ENCODE measurements at regions not wholly inside any gene's neighbourhood (a gene's known extent, or its start where the extent isn't known, plus 50 kb on each side); places are given as distances from the start of the nearest gene placed in this dataset.

DNA sequence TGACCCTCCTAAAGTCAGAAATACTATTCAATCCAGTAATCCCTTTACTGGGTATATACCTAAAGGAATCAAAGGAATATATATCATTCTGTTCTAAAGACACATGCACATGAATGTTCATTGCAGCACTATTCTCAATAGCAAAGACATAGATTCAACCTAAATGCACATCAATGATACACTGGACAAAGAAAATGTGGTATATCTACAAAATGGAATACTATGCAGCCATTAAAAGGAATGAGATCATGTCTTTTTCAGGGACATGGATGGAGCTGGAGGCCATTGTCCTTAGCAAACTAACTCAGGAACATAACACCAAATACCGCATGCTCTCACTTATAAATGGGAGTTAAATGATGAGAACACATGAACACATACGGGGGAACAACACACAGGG is 306.0 kb upstream of the EPHA5 start:
- DNase-seq, result no peak

DNA sequence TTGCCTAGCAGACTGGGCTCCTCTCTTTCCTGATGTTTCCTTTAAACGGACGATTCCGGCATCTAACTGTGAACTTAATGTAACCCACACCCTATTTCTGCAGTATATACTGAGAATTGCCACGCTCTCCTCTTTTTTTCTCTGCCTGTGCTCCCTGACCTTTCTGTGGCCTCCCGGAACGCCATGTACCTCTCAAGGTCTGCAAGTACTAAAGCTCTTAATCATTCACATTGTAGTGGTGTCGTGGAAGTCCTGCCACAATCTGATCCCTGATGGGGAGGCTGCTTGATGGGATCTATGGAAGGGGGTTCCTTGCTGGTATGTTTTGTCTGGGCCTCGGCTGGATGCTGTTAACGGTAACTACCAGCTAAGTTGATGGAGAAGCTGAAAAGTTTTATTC is 302.9 kb upstream of the EPHA5 start:
- no peak for DNase-seq

DNA sequence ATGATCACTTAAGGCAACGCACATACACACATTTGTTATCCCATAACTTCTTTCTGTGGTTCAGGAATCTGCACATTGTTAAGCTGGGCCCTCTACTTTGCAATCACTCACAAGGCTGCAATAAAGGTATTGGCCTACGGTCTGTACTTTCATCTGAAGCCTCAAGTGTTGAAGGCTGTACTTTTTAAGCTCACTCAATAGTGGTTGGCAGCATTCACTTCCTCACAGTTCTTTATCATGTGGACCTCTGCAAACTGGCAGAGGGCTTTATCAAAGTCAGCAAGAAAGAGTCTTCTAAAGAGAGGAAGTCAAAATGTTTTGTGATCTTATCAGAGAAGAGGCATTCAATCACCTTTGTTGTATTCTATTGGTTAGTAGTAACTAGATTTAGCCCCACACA is 301.4 kb upstream of the EPHA5 start:
- no peak for DNase-seq

DNA sequence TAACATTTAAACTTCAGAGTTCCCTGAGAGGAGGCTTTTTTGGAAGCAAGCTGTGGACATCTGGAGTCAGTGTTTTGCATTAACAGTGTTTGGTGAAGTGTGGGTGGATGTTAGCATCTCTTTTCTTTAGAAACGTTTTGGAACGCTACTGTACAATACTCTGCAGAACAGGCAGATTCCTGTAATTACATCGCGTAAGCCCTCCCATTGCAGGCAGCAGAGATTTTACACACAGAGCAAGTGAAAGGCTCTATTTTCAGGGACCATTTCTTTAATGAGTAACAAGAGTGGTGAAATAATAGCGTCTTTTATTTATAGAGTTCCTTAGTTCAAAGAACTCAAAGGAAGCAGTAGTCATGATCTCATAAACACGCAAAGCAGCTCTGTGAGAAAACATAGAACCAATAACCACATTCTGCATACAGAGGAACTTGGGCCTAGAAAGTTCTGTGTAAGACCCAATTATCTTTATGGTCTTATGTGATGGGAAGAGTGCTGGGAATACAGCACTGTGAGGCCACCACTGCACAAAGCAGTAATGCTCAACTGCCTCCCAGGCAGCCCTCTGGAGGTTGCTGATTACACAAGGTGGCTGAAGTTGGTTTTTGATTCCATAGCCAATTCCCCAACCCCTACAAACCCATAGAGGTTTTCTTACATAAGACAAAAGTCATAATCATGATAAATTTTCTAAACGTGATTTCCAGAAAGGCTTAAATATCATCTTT is 298.7 kb upstream of the EPHA5 start:
- no peak for DNase-seq

DNA sequence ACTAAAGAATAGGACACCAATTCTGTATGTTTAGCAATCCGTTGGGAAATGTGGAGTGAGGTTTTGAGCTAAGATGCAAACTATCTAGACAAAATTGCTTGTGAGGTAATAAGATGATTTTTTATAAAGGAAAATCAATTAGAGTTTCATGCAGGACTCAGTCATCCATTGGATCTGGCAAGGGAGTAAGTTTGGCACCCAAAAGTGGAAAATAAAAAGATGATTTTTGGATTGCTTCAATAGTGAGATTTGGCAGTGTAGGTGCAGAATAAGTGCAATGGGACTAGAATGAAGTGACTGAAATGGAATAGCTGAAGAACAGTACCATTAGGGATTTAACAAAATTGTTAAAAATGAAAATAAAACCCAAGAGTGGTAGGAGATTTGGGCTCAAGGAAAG is 290.5 kb upstream of the EPHA5 start:
- no peak for DNase-seq

DNA sequence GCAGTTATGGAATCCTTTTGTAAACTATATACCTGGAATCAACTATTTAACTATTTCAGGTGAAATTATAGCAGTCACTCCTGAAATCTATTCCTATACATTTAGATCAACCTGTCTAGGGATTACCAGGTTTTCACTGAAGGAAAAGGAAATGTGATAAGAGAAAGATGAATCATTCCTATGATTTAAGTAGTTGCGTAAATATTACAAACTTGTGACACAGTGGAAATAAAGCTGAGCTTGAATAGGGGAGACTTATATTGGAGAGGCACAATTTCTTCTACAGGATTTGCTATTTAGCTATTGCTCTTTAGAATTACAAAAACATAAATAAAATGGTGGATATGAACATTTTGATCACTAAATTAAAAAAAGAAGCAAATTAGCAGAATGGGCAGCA is 284.1 kb upstream of the EPHA5 start:
- no peak for DNase-seq

DNA sequence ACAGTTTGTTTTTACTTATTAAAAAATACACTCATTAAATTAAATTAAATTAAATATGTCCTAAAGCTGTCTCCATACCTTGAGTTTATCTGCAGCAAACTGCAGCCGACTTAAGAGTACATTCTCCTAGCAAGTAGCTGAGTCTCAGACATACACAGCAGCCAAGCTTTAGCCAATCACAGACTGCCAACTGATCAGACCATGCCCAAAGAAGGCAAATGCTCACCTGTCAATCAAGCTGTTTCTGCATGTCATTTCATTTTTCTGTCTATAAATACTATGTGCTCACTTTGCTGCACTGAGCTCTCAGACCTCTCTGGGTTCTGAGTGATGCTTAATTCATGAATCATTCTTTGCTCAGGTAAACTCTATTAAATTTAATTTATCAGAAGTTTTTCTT is 280.9 kb upstream of the EPHA5 start:
- DNase-seq, result no peak

DNA sequence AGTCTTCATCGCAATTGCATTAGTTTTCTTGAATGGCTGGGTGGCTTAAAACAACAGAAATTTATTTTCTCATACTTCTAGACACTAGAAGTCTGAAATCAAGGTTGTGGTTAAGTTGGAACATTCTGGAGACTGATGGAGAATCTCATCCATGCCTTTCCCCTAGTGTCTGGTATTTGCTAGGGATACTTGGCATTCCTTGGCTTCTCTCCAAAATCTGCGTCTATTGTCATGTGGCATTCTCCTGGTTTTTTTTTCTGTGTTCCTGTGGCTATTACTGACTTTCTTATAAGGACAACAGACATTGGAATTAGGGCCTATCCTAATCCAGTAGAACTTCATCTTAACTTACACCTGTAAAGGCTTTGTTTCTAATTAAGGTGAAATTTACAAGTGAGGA is 272.8 kb upstream of the EPHA5 start:
- DNase-seq, result peak; percentile 48

DNA sequence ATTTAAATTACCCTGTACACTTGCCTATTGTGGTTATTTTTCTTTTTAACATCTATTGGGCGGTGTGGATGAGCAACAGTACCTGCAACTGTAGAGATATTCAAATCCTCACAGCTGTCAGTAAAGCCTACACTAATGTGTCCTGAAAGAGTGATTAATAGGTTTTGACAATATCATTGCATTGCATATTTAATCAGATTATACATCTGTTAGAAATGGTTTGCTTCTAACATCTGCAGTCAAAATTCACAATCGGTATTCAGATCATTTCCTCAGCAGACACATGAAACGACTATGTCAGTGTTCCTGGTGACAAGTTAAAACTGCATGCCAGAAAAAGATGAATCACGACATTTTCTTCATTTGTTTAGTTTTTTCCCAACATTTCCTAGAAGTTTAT is 254.6 kb upstream of the EPHA5 start:
- no peak for DNase-seq

DNA sequence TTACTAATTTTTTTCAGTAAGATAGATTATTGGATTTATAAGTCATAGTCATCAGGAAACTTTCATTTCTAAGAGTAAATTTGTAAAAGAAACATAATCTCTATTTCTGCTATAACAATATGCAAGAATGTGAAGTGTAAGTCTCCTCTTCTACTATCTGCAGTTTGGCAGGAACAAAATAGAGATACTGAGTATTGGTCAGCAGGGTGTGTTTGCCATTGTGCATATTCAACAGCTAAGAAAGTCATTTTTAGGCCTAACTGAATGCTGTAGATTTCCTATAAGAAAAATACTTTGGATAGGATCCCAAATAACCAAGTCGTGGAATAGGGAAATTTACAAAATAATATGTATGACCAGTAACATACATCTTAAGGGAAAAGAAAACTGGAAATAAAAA is 253.3 kb upstream of the EPHA5 start:
- DNase-seq, result no peak

DNA sequence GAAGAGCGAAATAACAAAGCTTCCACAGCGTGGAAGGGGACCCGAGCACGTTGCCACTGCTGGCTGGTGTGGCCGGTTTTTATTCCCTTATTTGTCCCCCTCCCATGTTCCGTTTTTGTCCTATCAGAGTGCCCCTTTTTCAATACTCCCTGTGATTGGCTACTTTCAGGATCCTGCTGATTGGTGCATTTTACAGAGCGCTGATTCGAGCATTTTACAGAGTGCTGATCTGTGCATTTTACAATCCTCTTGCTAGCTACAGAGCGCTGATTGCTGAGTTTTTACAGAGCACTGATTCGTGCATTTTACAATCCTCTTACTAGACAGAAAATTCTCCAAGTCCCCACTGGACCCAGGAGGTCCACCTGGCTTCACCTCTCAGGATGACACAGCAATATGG is 250.9 kb upstream of the EPHA5 start:
- DNase-seq, result no peak

DNA sequence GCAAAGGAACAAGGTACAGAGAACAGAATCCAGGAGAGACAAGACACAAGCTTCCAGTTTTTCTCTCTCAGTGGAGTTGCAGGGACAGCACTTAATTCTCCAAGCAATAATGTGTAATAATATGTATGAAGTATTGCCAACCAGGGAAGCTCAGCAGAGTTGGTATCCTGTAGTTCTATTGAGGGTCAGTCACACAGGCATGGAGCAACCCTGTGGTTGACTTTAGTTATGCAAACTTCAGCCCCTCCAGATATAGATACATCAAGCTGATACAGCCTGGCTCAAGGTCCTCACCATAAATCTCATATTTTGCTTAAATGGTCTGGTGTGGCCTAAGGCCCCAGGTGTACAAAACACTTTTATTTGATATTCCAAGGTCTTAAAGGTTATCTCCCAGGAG is 248.6 kb upstream of the EPHA5 start:
- DNase-seq, result no peak

DNA sequence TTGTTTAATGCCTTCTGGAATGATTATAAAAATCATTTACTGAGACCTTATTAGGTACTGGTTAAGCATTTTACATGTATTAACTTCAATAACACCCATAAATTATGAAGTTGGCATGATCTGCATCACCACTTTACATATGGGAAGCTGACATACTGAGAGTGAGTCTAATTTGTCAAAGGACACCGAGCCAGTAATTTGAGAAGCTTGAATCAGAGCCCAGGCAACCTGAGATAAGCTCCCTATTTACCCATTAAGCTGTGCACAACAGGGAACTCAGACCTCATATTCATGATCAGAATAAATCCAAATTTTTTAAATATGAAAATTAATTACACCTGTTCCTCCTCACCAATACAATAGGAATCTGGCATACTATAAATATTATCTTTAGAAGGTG is 247.9 kb upstream of the EPHA5 start:
- DNase-seq, result peak; percentile 37

DNA sequence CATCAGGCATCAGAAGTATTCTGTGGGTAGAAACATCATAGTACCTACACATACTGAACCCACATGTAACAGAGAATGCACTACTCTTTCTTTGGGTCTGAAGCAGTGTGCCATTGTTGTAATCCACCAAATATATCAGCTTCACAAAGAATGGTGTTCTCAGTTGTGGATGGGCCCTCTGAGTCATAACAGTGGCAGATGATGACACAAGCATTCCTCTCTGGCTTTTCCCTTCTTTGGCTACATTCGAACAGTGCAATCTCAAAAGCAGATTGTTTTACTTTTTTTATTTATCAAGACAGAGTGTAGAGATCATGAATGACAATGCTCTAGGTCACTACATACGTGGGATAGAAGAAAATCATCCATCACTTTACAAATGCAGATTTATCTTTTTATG is 247.2 kb upstream of the EPHA5 start:
- DNase-seq, result no peak

DNA sequence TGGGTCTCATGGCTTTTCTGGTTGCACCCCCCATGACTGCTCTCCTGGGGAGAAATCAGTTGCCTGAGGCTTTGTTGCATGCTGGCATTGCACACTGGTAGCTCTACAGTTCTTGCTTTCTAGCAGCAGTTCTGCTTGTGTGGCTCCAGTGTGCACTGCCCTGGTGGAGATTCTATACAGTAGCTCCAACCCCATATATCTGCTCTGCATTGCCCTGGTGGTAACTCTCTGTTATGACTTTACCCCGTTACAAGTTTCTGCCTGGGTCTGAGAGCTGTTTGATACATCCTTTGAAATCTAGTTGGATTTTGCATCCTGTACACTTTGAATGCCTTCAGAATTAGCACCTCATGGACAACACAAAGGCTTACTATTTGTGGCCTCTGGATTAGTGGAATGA is 241.4 kb upstream of the EPHA5 start:
- DNase-seq, result no peak

DNA sequence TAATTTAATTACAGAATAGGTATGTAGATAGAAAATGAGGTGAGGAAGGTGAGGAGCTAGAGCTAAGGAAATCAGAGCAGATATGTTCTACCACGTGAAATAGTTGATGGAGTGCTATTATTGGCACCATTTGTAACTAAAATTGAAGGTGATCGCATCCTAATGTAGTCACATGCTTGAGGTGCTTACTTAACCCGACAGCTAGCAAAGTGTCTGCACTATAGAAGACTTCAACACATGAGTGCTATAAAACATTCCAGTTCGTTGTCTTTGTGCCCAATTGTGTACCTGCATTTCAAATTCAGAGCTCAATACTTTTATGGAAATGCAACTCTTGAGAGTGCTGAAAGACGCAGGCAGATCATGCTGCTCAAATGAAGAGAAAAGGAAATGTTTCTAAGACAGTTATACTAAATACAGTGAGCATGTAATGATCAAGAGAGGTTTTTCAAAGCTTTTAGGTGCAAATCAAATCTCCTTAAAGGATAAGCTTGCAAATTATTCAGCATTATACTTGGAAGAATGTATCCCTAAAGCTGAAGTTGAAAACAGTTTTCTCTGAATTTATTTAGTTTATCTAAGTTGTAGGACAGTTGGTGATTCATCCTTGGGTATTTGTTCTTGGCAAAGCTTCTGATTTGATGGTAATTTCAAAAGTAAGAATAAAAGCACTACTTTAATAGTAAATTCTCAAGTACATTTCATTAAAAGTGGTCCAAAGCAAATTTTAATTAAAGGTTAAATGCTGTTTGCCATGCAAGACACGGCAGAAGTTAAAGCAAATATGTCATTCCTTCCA is 223.9 kb upstream of the EPHA5 start:
- no peak for DNase-seq

DNA sequence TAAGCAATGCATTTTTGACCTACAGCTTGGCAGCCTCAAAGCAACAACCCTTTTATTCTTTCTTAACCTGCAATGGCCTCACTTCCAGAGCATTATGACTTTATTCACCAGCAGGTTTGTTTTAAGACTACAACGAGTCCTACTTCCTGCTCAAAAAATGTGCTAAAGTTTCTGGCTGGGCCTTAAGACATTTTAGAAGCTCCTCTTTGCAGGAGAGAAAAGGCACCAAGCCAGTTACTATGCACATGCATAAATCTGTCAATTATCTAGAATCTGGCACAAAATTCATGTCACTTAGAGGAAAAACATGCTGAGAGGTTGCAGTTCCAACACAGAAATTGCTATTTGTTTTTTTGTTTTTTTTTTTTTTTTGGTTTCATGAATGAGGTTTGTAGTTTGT is 223.0 kb upstream of the EPHA5 start:
- DNase-seq, result no peak

DNA sequence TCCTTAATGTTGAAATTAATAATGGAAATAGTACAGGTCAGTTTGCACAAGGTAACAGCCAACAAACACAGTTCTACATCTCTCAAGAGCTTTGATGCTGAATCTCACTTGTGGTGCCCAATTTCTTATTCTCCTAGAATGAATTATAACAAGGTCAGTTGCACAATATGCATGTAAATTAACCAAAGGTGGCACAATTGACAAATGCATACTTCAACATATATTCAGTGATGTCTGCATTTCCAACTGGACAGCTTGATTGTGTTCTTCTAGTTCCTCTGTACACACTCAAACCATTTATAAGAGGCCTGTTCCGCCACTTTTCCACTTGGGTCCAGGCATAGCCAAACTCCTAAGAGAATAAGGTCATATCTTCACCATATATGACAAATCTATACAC is 210.3 kb upstream of the EPHA5 start:
- no peak for DNase-seq

DNA sequence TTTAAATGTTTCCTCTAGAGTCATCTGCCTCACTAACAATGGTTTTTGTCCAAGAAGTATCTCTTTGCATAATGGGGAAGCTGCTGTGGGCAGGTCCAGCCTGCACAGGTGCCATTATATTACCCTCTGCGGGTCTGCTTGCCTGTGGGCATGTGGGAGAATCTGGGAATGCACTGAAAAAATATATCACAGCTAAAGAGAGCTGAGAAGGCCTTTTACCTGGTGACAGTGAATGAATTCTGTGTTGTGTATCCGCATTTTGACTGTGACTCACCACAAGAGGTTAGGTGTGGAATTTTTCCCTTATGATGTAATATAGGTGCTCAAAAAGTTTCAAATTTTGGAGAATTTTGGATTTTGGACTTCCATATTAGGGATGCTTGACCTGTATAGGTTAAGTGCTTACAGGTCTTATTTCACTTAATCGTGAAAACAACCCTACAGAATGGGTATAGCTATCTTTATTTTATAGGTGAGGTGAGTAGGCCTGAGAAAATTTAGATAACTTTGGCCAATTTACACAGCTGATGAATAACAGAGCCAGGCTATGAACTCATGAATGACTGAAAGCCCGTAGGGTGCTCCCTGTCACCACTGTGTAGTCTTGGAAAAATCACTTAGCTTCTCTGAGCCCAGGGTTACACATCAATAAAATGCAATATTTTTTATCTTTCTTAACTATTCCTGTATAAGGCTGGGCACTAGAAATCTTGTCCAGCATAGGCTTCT is 198.0 kb upstream of the EPHA5 start:
- DNase-seq, result no peak

DNA sequence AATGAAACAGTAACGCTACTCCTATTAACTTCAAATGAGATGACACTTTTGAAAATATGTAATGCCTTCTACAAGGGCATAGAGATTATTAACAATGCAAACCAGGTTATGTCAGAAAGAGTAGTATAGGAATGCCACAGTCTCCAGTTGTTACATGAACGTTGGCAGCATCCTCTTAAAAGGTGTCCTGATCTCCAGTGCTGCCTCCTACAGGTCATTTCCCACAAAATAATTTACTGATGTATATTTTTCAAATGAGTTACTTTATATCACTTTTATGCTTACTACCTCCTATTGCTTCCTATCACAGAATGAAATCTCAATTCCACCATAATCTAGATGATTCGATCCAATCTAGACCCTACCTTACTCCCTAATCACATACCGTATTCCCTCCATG is 195.2 kb upstream of the EPHA5 start:
- DNase-seq, result peak; percentile 4

DNA sequence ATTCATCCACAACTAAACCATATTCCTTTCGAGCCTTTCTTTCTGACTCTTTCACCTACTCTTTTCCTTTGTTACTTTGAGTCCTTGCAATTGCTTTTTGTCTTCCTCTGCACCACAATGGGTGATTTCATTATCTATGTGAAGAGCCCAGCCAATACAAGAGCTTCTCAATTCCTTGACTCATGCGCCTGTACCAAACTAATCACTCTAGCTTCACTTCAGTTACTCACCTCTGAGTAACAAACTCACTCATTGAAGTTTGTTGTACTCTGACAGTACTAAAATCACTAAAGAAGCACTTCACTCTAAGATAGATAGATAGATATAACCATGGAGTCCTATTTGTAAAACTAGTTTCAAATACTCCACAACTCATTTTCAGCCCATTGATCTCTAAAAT is 191.7 kb upstream of the EPHA5 start:
- DNase-seq, result no peak

DNA sequence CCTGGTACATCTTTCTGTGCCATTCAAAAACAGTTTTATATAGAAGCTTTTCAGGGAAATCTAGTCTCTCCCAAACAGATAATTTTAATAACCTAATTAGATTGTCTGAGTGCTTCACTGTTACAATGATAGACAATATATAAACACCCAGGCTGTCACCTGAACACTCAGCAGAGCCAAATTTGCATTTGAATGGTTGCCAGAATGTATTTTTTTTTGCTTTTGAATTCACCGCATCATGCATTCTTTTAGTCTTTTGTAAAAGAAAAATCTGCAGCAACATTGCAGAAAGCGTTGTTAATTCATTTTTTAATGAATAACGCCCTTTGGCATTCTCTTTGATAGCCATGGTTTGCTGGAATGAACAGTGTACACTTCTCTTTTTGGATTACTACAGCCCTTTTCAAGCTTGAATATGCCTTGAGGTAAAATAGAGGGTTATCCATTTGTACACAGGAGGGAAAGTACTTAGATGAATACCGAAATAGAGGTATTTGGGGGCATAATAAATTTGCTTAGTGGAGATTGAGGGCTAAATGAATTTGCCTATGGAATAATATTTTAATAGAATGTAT is 175.0 kb upstream of the EPHA5 start:
- DNase-seq, result no peak

DNA sequence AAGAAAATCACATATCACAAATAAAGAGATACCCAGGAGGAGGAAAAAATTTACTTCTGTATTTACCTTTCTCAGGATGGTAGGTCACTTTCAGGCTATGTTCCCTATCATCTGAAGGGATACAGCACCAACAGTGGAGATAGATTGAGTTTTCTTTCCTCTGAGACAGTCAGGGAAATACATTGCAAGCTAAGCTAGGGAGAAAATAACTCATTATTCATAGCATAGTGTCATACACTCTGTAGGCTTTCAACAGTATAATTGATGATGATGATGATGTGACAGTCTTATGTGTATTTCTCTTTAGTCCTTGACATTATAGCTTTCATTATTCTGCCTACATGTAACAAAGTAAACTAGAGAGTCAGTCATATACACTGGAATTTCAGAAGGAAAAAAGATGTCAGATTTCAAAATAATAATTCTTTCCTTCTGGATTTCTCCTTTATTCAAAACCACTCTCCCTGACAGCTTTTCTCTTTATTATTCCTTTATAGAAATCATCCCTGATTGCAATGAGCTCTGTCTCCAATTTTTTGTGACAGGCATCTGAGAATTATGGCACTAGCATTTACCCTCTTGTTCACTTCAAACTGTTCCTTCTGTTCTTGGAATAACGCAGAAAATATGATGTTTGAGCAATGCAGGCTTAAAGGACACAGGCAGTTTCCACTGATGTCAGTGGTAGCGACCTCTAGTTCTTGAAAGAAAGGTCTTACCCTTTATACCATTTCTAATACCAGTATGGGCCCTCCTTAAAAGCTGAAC is 169.1 kb upstream of the EPHA5 start:
- no peak for DNase-seq

All from NCI-H2029 (cell line).